ENCODE measurements at regions not wholly inside any gene's neighbourhood (a gene's known extent, or its start where the extent isn't known, plus 50 kb on each side); places are given as distances from the start of the nearest gene placed in this dataset.
"Not testable (repeated sequence)": the region's sequence is repeated elsewhere in the genome, so short reads cannot be mapped to it uniquely, and the experiment has no call there.

GRCh38 chr20:24853916-24854315 lies 95.2 kb upstream of the CST7 start:
- DNase-seq (ENCODE audit: extremely low read depth, low read depth) = no peak
- TF ChIP-seq CTCF (IDR thresholded peaks at IDR 0.05; ENCODE audit: low read depth, low read length) = no peak

GRCh38 chr20:24855848-24856247 lies 93.2 kb upstream of the CST7 start:
- DNase-seq (ENCODE audit: extremely low read depth, low read depth) = no peak
- TF ChIP-seq CTCF (IDR thresholded peaks at IDR 0.05; ENCODE audit: low read depth, low read length) = no peak

- not testable (repeated sequence) for DNase-seq (ENCODE audit: extremely low read depth, low read depth)
Observed at GRCh38 chr20:24858500-24858899, 90.6 kb upstream of the CST7 start.

GRCh38 chr20:24859539-24859938 lies 89.5 kb upstream of the CST7 start:
- TF ChIP-seq CTCF (IDR thresholded peaks at IDR 0.05; ENCODE audit: low read depth, low read length) = no peak
- no peak for DNase-seq (ENCODE audit: extremely low read depth, low read depth)

- DNase-seq (ENCODE audit: extremely low read depth, low read depth) = no peak
- TF ChIP-seq CTCF (IDR thresholded peaks at IDR 0.05; ENCODE audit: low read depth, low read length) = no peak
Observed at GRCh38 chr20:24862186-24862585, 86.9 kb upstream of the CST7 start.

- no peak for DNase-seq (ENCODE audit: extremely low read depth, low read depth)
- no peak for TF ChIP-seq CTCF (IDR thresholded peaks at IDR 0.05; ENCODE audit: low read depth, low read length)
Observed at GRCh38 chr20:24862606-24863005, 86.5 kb upstream of the CST7 start.

- DNase-seq (ENCODE audit: extremely low read depth, low read depth) = peak; percentile 43
- no peak for TF ChIP-seq CTCF (IDR thresholded peaks at IDR 0.05; ENCODE audit: low read depth, low read length)
Observed at GRCh38 chr20:24863356-24863755, 85.7 kb upstream of the CST7 start.

GRCh38 chr20:24866008-24866407 lies 83.1 kb upstream of the CST7 start:
- no peak for DNase-seq (ENCODE audit: extremely low read depth, low read depth)
- no peak for TF ChIP-seq CTCF (IDR thresholded peaks at IDR 0.05; ENCODE audit: low read depth, low read length)

Measured in AG09319 (cell line).